ENCODE measurements at regions not wholly inside any gene's neighbourhood (a gene's known extent, or its start where the extent isn't known, plus 50 kb on each side); places are given as distances from the start of the nearest gene placed in this dataset.

GRCh38 chr18:10284540-10285282 is 169.7 kb upstream of the APCDD1 start:
- no peak for TF ChIP-seq CTCF (IDR thresholded peaks at IDR 0.05; ENCODE audit: insufficient read depth, low read depth, low read length, missing control alignments)
- DNase-seq (ENCODE audit: low read depth) = no peak
- H3K4me3 ChIP-seq (ENCODE audit: low read depth, low read length) = no peak overlapping the region

GRCh38 chr18:10285283-10285640 is 169.2 kb upstream of the APCDD1 start:
- H3K4me3 ChIP-seq (ENCODE audit: low read depth, low read length) = no peak overlapping the region
- DNase-seq (ENCODE audit: low read depth) = peak; percentile 33
- no peak for TF ChIP-seq CTCF (IDR thresholded peaks at IDR 0.05; ENCODE audit: insufficient read depth, low read depth, low read length, missing control alignments)

GRCh38 chr18:10286580-10287150 is 167.8 kb upstream of the APCDD1 start:
- no peak overlapping the region for H3K4me3 ChIP-seq (ENCODE audit: low read depth, low read length)
- TF ChIP-seq CTCF (IDR thresholded peaks at IDR 0.05; ENCODE audit: insufficient read depth, low read depth, low read length, missing control alignments) = no peak
- DNase-seq (ENCODE audit: low read depth) = no peak

- H3K4me3 ChIP-seq (ENCODE audit: low read depth, low read length) = no peak overlapping the region
- DNase-seq (ENCODE audit: low read depth) = no peak
- TF ChIP-seq CTCF (IDR thresholded peaks at IDR 0.05; ENCODE audit: insufficient read depth, low read depth, low read length, missing control alignments) = no peak
These were observed 165.2 kb upstream of the APCDD1 start for GRCh38 chr18:10289251-10289650.

GRCh38 chr18:10289951-10290637 is 164.3 kb upstream of the APCDD1 start:
- TF ChIP-seq CTCF (IDR thresholded peaks at IDR 0.05; ENCODE audit: insufficient read depth, low read depth, low read length, missing control alignments) = no peak
- DNase-seq (ENCODE audit: low read depth) = no peak
- H3K4me3 ChIP-seq (ENCODE audit: low read depth, low read length) = no peak overlapping the region

GRCh38 chr18:10290638-10291235 is 163.7 kb upstream of the APCDD1 start:
- H3K4me3 ChIP-seq (ENCODE audit: low read depth, low read length) = no peak overlapping the region
- no peak for TF ChIP-seq CTCF (IDR thresholded peaks at IDR 0.05; ENCODE audit: insufficient read depth, low read depth, low read length, missing control alignments)
- peak; percentile 17 for DNase-seq (ENCODE audit: low read depth)
